Right atrium auricular region (tissue), 2 donors: ENCODE measurements at regions not wholly inside any gene's neighbourhood (a gene's known extent, or its start where the extent isn't known, plus 50 kb on each side); places are given as distances from the start of the nearest gene placed in this dataset.

Experiments used
- DNase-seq: peaks from one replicate; pipeline ENCODE4 v3.0.0-alpha.2; 2019; ENCODE audit warnings: low spot score
- H3K27ac ChIP-seq, 2 donors: fragments of 200-600 bp; sonication (generic); 1 replicate in 1 of 2; 2 replicates in 1 of 2; pipeline ENCODE4 v1.5.1; 2016 to 2019
- H3K27me3 ChIP-seq, 2 donors: fragments of 200-600 bp; sonication (generic); one replicate each; pipeline versions ENCODE4 v1.5.1 to v1.6.0; 2017 to 2019
- H3K36me3 ChIP-seq: fragments of 200-600 bp; sonication (generic); one replicate; pipeline ENCODE4 v1.5.1; 2016
- H3K4me1 ChIP-seq, 2 donors: fragments of 200-600 bp; sonication (generic); one replicate each; pipeline versions ENCODE4 v1.5.1 to v1.6.0; 2017 to 2019
- H3K4me3 ChIP-seq, 2 donors: fragments of 200-600 bp; sonication (generic); 1 replicate in 1 of 2; 2 replicates in 1 of 2; pipeline ENCODE4 v1.5.1; 2017 to 2019; ENCODE audit warnings: mild to moderate bottlenecking in 1 of 2, moderate library complexity in 1 of 2
- H3K9me3 ChIP-seq, 2 donors: fragments of 200-600 bp; sonication (generic); one replicate each; pipeline ENCODE4 v1.5.1; 2019
- CTCF ChIP-seq, 2 donors: fragments of 200-600 bp; sonication (generic); IDR thresholded peaks; one replicate each; pipeline ENCODE4 v1.5.1; 2019; ENCODE audit warnings: antibody characterized with exemption in 2 of 2

GRCh38 chr4:141448490-141448889 is 187.9 kb upstream of the IL15 start:
- H3K4me3 ChIP-seq = no peak overlapping the region
- H3K4me1 ChIP-seq = no peaks in the 10 kb centered on the region
- no peaks in the 10 kb centered on the region for H3K27me3 ChIP-seq
- H3K36me3 ChIP-seq = no peaks in the 10 kb centered on the region
- H3K9me3 ChIP-seq = no peaks in the 10 kb centered on the region
- no peak for DNase-seq
- TF ChIP-seq CTCF (IDR thresholded peaks at IDR 0.05) = no peak
- no peak overlapping the region for H3K27ac ChIP-seq

GRCh38 chr4:141449927-141450326 is 186.5 kb upstream of the IL15 start:
- Histone ChIP-seq H3K27ac (no peak overlapping the region), H3K36me3 (no peaks in the 10 kb centered on the region), H3K27me3 (no peaks in the 10 kb centered on the region), H3K4me1 (no peaks in the 10 kb centered on the region), H3K4me3 (no peak overlapping the region), H3K9me3 (no peaks in the 10 kb centered on the region)
- no peak for TF ChIP-seq CTCF (IDR thresholded peaks at IDR 0.05)
- DNase-seq = no peak

GRCh38 chr4:141455651-141456050 is 180.7 kb upstream of the IL15 start:
- DNase-seq = no peak
- no peak for TF ChIP-seq CTCF (IDR thresholded peaks at IDR 0.05)

GRCh38 chr4:141457653-141458052 is 178.7 kb upstream of the IL15 start:
- TF ChIP-seq CTCF (IDR thresholded peaks at IDR 0.05) = no peak
- no peaks in the 10 kb centered on the region for H3K4me1 ChIP-seq
- no peak overlapping the region for H3K27ac ChIP-seq
- H3K27me3 ChIP-seq = no peaks in the 10 kb centered on the region
- no peaks in the 10 kb centered on the region for H3K9me3 ChIP-seq
- no peak overlapping the region for H3K4me3 ChIP-seq
- H3K36me3 ChIP-seq = no peaks in the 10 kb centered on the region
- no peak for DNase-seq

More at GRCh38 chr4:141455651-141456050, 180.7 kb upstream of the IL15 start:
- H3K4me1 ChIP-seq = no peaks in the 10 kb centered on the region
- no peaks in the 10 kb centered on the region for H3K36me3 ChIP-seq
- H3K4me3 ChIP-seq = no peak overlapping the region
- H3K27ac ChIP-seq = no peak overlapping the region
- no peaks in the 10 kb centered on the region for H3K27me3 ChIP-seq
- no peaks in the 10 kb centered on the region for H3K9me3 ChIP-seq

GRCh38 chr4:141458501-141458900 is 177.9 kb upstream of the IL15 start:
- no peak for DNase-seq
- Histone ChIP-seq H3K4me1 (no peaks in the 10 kb centered on the region), H3K36me3 (no peaks in the 10 kb centered on the region), H3K27me3 (no peaks in the 10 kb centered on the region), H3K9me3 (no peaks in the 10 kb centered on the region), H3K4me3 (no peak overlapping the region), H3K27ac (no peak overlapping the region)
- no peak for TF ChIP-seq CTCF (IDR thresholded peaks at IDR 0.05)

GRCh38 chr4:141459020-141459419 is 177.4 kb upstream of the IL15 start:
- Histone ChIP-seq H3K27me3 (no peaks in the 10 kb centered on the region), H3K4me1 (no peaks in the 10 kb centered on the region), H3K4me3 (no peak overlapping the region), H3K9me3 (no peaks in the 10 kb centered on the region), H3K27ac (no peak overlapping the region), H3K36me3 (no peaks in the 10 kb centered on the region)
- no peak for TF ChIP-seq CTCF (IDR thresholded peaks at IDR 0.05)
- no peak for DNase-seq
